Hepatocyte (in vitro differentiated cells): ENCODE measurements at regions not wholly inside any gene's neighbourhood (a gene's known extent, or its start where the extent isn't known, plus 50 kb on each side); places are given as distances from the start of the nearest gene placed in this dataset.

Experiments used
- CTCF ChIP-seq: fragments of 200-600 bp; sonication (generic); IDR thresholded peaks from 2 replicates; pipeline ENCODE4 v1.5.1; 2016; ENCODE audit warnings: antibody characterized with exemption, mild to moderate bottlenecking; ENCODE audit not compliant: poor library complexity
- EZH2 ChIP-seq: fragments of 200-600 bp; sonication (generic); IDR thresholded peaks from 2 replicates; pipeline ENCODE4 v1.6.1; 2016; ENCODE audit warnings: antibody characterized with exemption, mild to moderate bottlenecking, borderline replicate concordance
- EZH2phosphoT487 ChIP-seq: fragments of 200-600 bp; sonication (generic); IDR thresholded peaks from one replicate; pipeline ENCODE4 v1.6.1; 2018; ENCODE audit warnings: antibody characterized with exemption, mild to moderate bottlenecking, low read depth, moderate library complexity; ENCODE audit not compliant: unreplicated experiment, severe bottlenecking

- no peak for TF ChIP-seq CTCF
- TF ChIP-seq EZH2 = no peak
- no peak for TF ChIP-seq EZH2phosphoT487
Measured at GRCh38 chr2:180682871-180683270, 297.5 kb upstream of the UBE2E3 start.
